KMS-11 (cell line): ENCODE measurements at regions not wholly inside any gene's neighbourhood (a gene's known extent, or its start where the extent isn't known, plus 50 kb on each side); places are given as distances from the start of the nearest gene placed in this dataset.

Experiments
- H2AFZ ChIP-seq: fragments of 200-600 bp; sonication (generic); 2 replicates; pipeline ENCODE4 v1.6.1; 2016; ENCODE audit warnings: antibody characterized with exemption, mixed run types, low read depth
- H3K27ac ChIP-seq: fragments of 200-600 bp; sonication (generic); 2 replicates; pipeline ENCODE4 v1.6.1; 2016; ENCODE audit warnings: mild to moderate bottlenecking, mixed run types
- H3K27me3 ChIP-seq: fragments of 200-600 bp; sonication (generic); 2 replicates; pipeline ENCODE4 v1.6.1; 2017; ENCODE audit warnings: mild to moderate bottlenecking, low read depth, mixed run types, moderate library complexity; ENCODE audit not compliant: insufficient read depth
- H3K36me3 ChIP-seq: fragments of 200-600 bp; sonication (generic); 2 replicates; pipeline ENCODE4 v1.6.1; 2017; ENCODE audit warnings: mild to moderate bottlenecking, mixed run types; ENCODE audit not compliant: insufficient read depth
- H3K4me1 ChIP-seq: fragments of 200-600 bp; sonication (generic); 2 replicates; pipeline ENCODE4 v1.6.1; 2016; ENCODE audit warnings: mild to moderate bottlenecking, low read depth, mixed run types; ENCODE audit not compliant: poor library complexity, severe bottlenecking
- H3K4me2 ChIP-seq: fragments of 200-600 bp; sonication (generic); 2 replicates; pipeline ENCODE4 v1.7.0; 2016; ENCODE audit warnings: mild to moderate bottlenecking, mixed run types
- H3K4me3 ChIP-seq: fragments of 200-600 bp; sonication (generic); IDR thresholded peaks from 2 replicates; pipeline ENCODE4 v1.6.1; 2017; ENCODE audit warnings: low read depth, low read length, mixed read lengths; ENCODE audit not compliant: insufficient read depth
- H3K79me2 ChIP-seq: fragments of 200-600 bp; sonication (generic); 2 replicates; pipeline ENCODE4 v1.6.1; 2016; ENCODE audit warnings: low read depth, mixed run types; ENCODE audit not compliant: insufficient read depth
- H3K9ac ChIP-seq: fragments of 200-600 bp; sonication (generic); 2 replicates; pipeline ENCODE4 v1.6.1; 2016; ENCODE audit warnings: mild to moderate bottlenecking, mixed run types
- H4K20me1 ChIP-seq: fragments of 200-600 bp; sonication (generic); 2 replicates; pipeline ENCODE4 v1.6.1; 2016; ENCODE audit warnings: mild to moderate bottlenecking, mixed run types; ENCODE audit not compliant: insufficient read depth
- TF ChIP-seq, protein P1 (sequence below): fragments of 200-600 bp; sonication (generic); conservative IDR thresholded peaks from 2 replicates; pipeline ENCODE4 v1.6.1; 2017; ENCODE audit warnings: low read depth, mild to moderate bottlenecking, antibody characterized with exemption, low read length, moderate library complexity, mixed read lengths

DNA sequence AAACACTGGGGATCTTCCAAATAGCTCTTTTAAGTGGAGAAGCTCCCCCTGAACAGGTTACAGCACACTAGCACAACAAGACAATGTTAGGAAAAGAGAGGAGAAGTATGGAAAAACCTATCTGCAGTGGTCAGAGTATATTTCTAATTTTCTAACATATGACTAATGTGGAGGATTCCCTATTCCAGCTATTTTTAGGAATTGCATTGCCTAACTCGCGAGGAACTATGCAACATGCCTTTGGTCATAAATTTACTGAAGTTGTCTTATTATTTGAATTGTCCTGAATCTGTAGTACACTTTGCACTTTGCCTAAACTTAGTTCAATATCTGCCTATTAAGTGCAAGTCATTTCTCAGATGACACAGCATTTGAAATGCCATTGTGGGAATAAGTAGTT is 381.4 kb downstream of the CCDC85A start:
- H3K4me3 ChIP-seq: no peak overlapping the region
- no peaks in the 10 kb centered on the region for H3K79me2 ChIP-seq
- no peak overlapping the region for H3K9ac ChIP-seq
- TF ChIP-seq, protein P1, sequence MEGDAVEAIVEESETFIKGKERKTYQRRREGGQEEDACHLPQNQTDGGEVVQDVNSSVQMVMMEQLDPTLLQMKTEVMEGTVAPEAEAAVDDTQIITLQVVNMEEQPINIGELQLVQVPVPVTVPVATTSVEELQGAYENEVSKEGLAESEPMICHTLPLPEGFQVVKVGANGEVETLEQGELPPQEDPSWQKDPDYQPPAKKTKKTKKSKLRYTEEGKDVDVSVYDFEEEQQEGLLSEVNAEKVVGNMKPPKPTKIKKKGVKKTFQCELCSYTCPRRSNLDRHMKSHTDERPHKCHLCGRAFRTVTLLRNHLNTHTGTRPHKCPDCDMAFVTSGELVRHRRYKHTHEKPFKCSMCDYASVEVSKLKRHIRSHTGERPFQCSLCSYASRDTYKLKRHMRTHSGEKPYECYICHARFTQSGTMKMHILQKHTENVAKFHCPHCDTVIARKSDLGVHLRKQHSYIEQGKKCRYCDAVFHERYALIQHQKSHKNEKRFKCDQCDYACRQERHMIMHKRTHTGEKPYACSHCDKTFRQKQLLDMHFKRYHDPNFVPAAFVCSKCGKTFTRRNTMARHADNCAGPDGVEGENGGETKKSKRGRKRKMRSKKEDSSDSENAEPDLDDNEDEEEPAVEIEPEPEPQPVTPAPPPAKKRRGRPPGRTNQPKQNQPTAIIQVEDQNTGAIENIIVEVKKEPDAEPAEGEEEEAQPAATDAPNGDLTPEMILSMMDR: no peak
- H4K20me1 ChIP-seq: no peaks in the 10 kb centered on the region
- no peak overlapping the region for H3K4me2 ChIP-seq
- no peaks in the 10 kb centered on the region for H3K4me1 ChIP-seq
- no peaks in the 10 kb centered on the region for H3K36me3 ChIP-seq
- no peak overlapping the region for H2AFZ ChIP-seq
- H3K27me3 ChIP-seq: no peaks in the 10 kb centered on the region
- H3K27ac ChIP-seq: no peak overlapping the region

DNA sequence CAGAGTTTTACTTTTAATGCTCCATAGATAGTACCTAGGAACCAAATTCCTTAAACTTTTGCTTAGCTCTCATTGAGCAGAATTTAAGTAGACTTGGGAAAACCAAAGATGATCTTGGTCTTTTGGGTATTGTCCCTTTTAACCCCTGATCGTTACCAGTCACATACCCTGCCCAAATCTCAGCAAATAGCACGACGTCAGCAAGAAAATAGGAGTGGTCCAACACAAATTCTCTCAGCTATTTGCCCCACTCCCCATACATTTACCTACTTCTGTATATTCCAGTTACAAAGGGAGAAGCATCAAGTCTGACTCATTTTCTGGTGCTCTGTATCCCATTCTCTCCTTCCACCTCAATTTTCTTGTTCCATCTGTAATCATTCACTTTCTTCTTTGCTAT is 387.3 kb downstream of the CCDC85A start:
- H3K36me3 ChIP-seq: no peaks in the 10 kb centered on the region
- TF ChIP-seq, protein P1: no peak
- H2AFZ ChIP-seq: no peak overlapping the region
- H4K20me1 ChIP-seq: no peaks in the 10 kb centered on the region
- no peak overlapping the region for H3K4me2 ChIP-seq
- no peaks in the 10 kb centered on the region for H3K79me2 ChIP-seq
- no peaks in the 10 kb centered on the region for H3K27me3 ChIP-seq
- H3K4me3 ChIP-seq: no peak overlapping the region
- H3K4me1 ChIP-seq: no peaks in the 10 kb centered on the region
- no peak overlapping the region for H3K9ac ChIP-seq
- no peak overlapping the region for H3K27ac ChIP-seq

DNA sequence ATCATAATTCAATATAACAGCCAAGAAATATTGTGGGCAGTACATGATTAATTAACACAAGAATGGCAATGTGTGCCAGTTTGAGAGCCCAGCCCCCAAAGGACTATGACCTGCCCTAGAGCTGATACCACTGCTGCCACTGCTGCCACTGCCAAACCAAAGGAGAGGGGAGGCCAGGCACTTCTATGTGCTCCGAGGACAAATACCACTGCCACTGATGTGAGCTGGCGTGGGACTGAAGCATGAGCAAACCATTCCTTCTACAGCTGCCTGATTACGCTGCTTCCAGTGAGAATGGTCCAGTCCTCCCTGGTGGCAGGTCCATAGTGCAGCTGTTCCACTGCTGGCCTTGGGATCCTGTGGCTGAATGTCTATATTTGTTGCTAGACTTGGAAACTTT is 392.2 kb downstream of the CCDC85A start:
- Histone ChIP-seq H3K27ac (no peak overlapping the region), H3K79me2 (no peaks in the 10 kb centered on the region), H3K4me1 (no peaks in the 10 kb centered on the region), H3K9ac (no peak overlapping the region), H3K4me2 (no peak overlapping the region), H3K36me3 (no peaks in the 10 kb centered on the region), H3K4me3 (no peak overlapping the region), H4K20me1 (no peaks in the 10 kb centered on the region), H3K27me3 (no peaks in the 10 kb centered on the region), H2AFZ (no peak overlapping the region)
- TF ChIP-seq, protein P1: no peak

DNA sequence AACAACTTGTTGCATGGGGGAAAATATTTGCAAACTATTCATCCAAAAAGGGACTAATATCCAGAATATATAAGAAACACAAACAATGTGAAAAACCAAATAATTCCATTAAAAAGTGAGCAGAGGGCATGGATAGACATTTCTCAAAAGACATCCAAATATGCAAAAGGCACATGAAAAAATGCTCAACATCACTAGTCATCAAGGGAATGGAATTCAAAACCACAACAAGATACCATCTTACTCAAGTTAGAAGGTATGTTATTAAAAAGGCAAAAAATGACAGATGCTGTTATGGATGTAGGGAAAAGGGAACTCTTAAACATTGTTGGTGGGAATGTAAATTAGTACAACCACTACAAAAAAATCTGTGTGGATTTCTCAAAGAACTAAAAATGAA is 396.5 kb downstream of the CCDC85A start:
- no peak overlapping the region for H3K4me2 ChIP-seq
- H3K36me3 ChIP-seq: no peaks in the 10 kb centered on the region
- TF ChIP-seq, protein P1: no peak
- H3K4me1 ChIP-seq: no peaks in the 10 kb centered on the region
- H3K27ac ChIP-seq: no peak overlapping the region
- no peaks in the 10 kb centered on the region for H3K27me3 ChIP-seq
- no peak overlapping the region for H3K9ac ChIP-seq
- no peaks in the 10 kb centered on the region for H3K79me2 ChIP-seq
- H4K20me1 ChIP-seq: no peaks in the 10 kb centered on the region
- H3K4me3 ChIP-seq: no peak overlapping the region
- H2AFZ ChIP-seq: no peak overlapping the region

DNA sequence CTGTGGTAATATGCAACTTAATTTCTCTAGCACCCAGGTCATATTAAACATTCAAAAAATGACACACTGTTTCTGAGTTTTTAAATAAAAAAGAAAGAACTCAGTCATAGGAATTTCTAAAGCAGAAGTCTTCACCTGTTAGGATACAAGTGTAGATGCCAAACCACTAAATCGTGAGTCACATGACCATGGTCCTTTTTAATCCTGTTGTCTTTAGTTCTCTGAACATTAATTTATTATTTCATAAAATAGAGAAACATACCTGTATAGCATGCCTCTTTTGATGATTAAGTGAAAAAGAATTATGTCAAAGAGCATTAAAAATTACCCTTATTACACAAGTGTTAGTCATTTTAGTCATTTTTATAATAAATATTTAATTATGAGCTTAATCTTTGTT is 398.8 kb downstream of the CCDC85A start:
- H3K27me3 ChIP-seq: no peaks in the 10 kb centered on the region
- no peak overlapping the region for H3K9ac ChIP-seq
- no peaks in the 10 kb centered on the region for H3K4me1 ChIP-seq
- no peaks in the 10 kb centered on the region for H3K36me3 ChIP-seq
- no peak overlapping the region for H3K4me2 ChIP-seq
- H4K20me1 ChIP-seq: no peaks in the 10 kb centered on the region
- no peak overlapping the region for H3K4me3 ChIP-seq
- H3K79me2 ChIP-seq: no peaks in the 10 kb centered on the region
- H3K27ac ChIP-seq: no peak overlapping the region
- TF ChIP-seq, protein P1: no peak
- H2AFZ ChIP-seq: no peak overlapping the region
